ENCODE measurements at regions not wholly inside any gene's neighbourhood (a gene's known extent, or its start where the extent isn't known, plus 50 kb on each side); places are given as distances from the start of the nearest gene placed in this dataset.

DNA sequence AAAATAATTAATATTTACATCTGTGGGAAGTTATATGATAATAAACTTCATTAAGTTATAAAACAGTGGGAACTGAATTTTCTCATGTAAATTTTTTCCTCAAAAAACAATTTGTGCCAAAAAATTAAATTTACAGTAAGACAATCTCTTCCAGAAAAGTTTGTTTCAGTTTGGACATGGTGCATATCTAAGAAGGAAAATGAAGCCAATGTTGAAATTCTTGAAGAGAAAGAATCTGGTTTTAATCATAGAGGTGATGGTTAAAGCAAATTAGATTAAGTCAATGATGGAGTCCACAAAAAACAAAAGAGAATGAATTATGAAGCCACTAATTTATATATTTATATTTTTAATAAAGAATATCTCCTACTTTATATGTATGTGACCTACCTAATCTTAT, 457.2 kb upstream of the SLITRK1 start:
- no peak for DNase-seq
- H3K27ac ChIP-seq = no peak overlapping the region
- no peaks in the 10 kb centered on the region for H3K27me3 ChIP-seq (ENCODE audit: insufficient read depth, low read depth, severe bottlenecking)
- H3K4me3 ChIP-seq (ENCODE audit: low read depth, low read length) = no peak overlapping the region
- TF ChIP-seq, protein P1, sequence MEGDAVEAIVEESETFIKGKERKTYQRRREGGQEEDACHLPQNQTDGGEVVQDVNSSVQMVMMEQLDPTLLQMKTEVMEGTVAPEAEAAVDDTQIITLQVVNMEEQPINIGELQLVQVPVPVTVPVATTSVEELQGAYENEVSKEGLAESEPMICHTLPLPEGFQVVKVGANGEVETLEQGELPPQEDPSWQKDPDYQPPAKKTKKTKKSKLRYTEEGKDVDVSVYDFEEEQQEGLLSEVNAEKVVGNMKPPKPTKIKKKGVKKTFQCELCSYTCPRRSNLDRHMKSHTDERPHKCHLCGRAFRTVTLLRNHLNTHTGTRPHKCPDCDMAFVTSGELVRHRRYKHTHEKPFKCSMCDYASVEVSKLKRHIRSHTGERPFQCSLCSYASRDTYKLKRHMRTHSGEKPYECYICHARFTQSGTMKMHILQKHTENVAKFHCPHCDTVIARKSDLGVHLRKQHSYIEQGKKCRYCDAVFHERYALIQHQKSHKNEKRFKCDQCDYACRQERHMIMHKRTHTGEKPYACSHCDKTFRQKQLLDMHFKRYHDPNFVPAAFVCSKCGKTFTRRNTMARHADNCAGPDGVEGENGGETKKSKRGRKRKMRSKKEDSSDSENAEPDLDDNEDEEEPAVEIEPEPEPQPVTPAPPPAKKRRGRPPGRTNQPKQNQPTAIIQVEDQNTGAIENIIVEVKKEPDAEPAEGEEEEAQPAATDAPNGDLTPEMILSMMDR (IDR thresholded peaks at IDR 0.05; ENCODE audit: low read depth, low read length) = no peak
- H3K36me3 ChIP-seq = no peaks in the 10 kb centered on the region
- no peaks in the 10 kb centered on the region for H3K9me3 ChIP-seq (ENCODE audit: severe bottlenecking)

DNA sequence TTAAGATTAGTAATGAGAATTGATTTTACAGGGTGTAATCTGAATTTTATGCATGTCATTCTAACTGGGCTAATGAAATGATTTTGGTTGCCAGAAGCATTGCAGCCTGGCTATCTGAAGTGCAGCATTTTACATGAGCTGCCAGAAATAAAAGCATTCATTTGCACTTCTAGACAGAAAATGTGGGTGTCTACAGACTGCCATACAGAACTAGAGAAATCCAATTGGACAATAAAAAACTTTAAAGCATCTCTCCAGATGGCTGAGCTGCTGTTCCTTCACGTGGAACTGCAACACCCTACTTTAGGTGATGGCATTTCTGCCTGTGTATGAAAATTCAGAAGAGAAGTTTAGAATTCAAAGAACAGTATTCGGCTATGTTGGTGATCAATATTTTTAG, 450.1 kb upstream of the SLITRK1 start:
- no peaks in the 10 kb centered on the region for H3K9me3 ChIP-seq (ENCODE audit: severe bottlenecking)
- DNase-seq = no peak
- no peak overlapping the region for H3K27ac ChIP-seq
- H3K36me3 ChIP-seq = no peaks in the 10 kb centered on the region
- no peak overlapping the region for H3K4me3 ChIP-seq (ENCODE audit: low read depth, low read length)
- TF ChIP-seq, protein P1 (IDR thresholded peaks at IDR 0.05; ENCODE audit: low read depth, low read length) = no peak
- H3K27me3 ChIP-seq (ENCODE audit: insufficient read depth, low read depth, severe bottlenecking) = no peaks in the 10 kb centered on the region

DNA sequence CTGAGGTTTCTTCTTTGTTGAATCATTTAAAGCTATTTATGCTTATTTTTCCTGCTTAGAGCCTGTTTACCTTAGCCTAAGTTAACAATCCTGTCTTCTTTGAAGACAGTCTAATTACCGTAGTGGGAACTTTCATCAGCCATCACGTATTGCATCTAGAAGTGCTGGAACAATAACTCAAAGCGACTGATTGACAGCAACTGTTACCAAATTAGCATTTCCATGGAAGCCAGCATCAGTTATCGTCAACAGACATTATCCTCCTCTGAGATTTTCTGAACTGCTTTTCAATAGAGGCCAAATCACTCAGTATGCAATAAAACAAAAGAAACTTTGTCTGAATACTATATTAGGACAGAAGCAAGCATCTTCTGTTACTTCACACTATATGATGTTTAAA, 433.3 kb upstream of the SLITRK1 start:
- DNase-seq = no peak
- H3K4me3 ChIP-seq (ENCODE audit: low read depth, low read length) = no peak overlapping the region
- H3K9me3 ChIP-seq (ENCODE audit: severe bottlenecking) = no peaks in the 10 kb centered on the region
- no peaks in the 10 kb centered on the region for H3K27me3 ChIP-seq (ENCODE audit: insufficient read depth, low read depth, severe bottlenecking)
- TF ChIP-seq, protein P1 (IDR thresholded peaks at IDR 0.05; ENCODE audit: low read depth, low read length) = no peak
- no peaks in the 10 kb centered on the region for H3K36me3 ChIP-seq
- H3K27ac ChIP-seq = no peak overlapping the region

DNA sequence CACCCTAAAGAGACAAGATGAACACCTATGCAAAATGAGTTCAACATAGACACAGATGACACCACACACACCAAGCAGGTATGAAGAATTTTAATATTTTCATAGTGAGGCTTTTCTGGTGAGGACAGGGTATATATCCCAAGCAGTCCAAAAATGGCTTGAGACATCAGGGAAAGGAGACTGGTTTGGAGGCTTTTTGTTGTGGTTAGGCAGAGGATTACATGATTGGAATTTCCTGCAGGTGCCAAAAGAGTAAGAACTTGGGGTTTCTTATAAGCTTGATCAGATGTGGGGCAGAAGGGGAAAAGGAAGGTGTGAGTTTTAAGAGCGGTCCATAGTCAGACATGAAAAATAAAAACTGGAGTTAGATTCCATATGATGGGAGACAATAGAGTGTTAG, 420.8 kb upstream of the SLITRK1 start:
- Histone ChIP-seq H3K4me3 (ENCODE audit: low read depth, low read length) (no peak overlapping the region), H3K27me3 (ENCODE audit: insufficient read depth, low read depth, severe bottlenecking) (no peaks in the 10 kb centered on the region), H3K36me3 (no peaks in the 10 kb centered on the region), H3K27ac (no peak overlapping the region), H3K9me3 (ENCODE audit: severe bottlenecking) (no peaks in the 10 kb centered on the region)
- no peak for DNase-seq
- TF ChIP-seq, protein P1 (IDR thresholded peaks at IDR 0.05; ENCODE audit: low read depth, low read length) = no peak

DNA sequence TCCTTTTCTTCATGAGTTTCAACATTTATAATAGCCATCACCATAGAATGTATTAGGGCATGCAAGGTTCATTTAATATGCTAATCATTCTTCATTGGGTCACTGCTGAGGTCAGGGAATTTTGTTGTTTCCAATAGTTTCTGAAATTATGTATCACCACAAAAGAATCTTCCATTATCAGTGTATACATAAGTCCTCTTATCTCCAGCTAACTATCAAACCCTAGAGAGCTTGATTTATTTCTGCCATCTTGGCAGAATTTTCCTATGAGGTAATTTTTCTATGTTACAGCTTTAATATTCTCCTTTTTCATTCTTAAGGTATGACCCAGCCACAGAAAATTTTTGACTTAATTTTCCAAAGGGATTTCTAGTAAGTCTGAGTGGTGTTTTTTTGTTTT, 415.0 kb upstream of the SLITRK1 start:
- TF ChIP-seq, protein P1 (IDR thresholded peaks at IDR 0.05; ENCODE audit: low read depth, low read length) = no peak
- DNase-seq = no peak

DNA sequence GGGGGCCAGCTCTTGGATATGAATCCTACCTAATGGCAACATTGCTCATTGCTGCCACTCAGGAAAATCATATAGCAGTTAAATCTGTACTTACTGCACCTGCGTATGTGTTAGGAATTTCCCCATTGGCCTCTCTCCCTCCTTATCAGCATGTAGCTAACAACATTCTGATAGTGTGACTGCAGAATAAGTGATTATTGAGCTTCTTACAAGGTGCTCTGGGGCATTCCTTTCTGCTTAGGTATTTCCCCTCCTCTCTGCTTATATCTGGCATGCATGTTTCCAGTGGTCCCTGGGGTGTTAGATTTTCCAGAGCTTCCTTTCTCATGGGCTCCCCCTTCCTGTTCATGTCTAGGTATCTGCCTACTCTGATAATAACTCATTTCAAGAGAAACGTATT, 414.1 kb upstream of the SLITRK1 start:
- H3K9me3 ChIP-seq (ENCODE audit: severe bottlenecking) = no peaks in the 10 kb centered on the region

More for the DNA sequence above, 415.0 kb upstream of the SLITRK1 start:
- no peak overlapping the region for H3K27ac ChIP-seq
- no peaks in the 10 kb centered on the region for H3K9me3 ChIP-seq (ENCODE audit: severe bottlenecking)
- H3K4me3 ChIP-seq (ENCODE audit: low read depth, low read length) = no peak overlapping the region
- no peaks in the 10 kb centered on the region for H3K36me3 ChIP-seq
- no peaks in the 10 kb centered on the region for H3K27me3 ChIP-seq (ENCODE audit: insufficient read depth, low read depth, severe bottlenecking)

More for the DNA sequence above, 414.1 kb upstream of the SLITRK1 start:
- Histone ChIP-seq H3K27ac (no peak overlapping the region), H3K4me3 (ENCODE audit: low read depth, low read length) (no peak overlapping the region), H3K27me3 (ENCODE audit: insufficient read depth, low read depth, severe bottlenecking) (no peaks in the 10 kb centered on the region), H3K36me3 (no peaks in the 10 kb centered on the region)
- no peak for DNase-seq
- TF ChIP-seq, protein P1 (IDR thresholded peaks at IDR 0.05; ENCODE audit: low read depth, low read length) = no peak
